Activated naive CD8-positive, alpha-beta T cell treated with anti-CD3 and anti-CD28 coated beads, Interleukin-2, amount 50 U/mL, for 24 hours (primary cell): ENCODE measurements at regions not wholly inside any gene's neighbourhood (a gene's known extent, or its start where the extent isn't known, plus 50 kb on each side); places are given as distances from the start of the nearest gene placed in this dataset.

Experiments
- ATAC-seq: fragments of 150-1000 bp; cut with Tn5 transposase; one replicate; pipeline ENCODE4 v1.10.0; 2021
- DNase-seq: peaks from one replicate; pipeline ENCODE4 v3.0.0; 2021
- H3K27ac Mint-ChIP-seq: one replicate; pipeline ENCODE4 v1.8.0; 2021; ENCODE audit warnings: mild to moderate bottlenecking, mixed read lengths
- H3K27me3 Mint-ChIP-seq: one replicate; pipeline ENCODE4 v1.8.0; 2021; ENCODE audit warnings: mixed read lengths
- H3K36me3 Mint-ChIP-seq: one replicate; pipeline ENCODE4 v1.8.0; 2021; ENCODE audit warnings: low read depth, mixed read lengths
- H3K4me1 Mint-ChIP-seq: one replicate; pipeline ENCODE4 v1.8.0; 2021; ENCODE audit warnings: mixed read lengths
- H3K4me3 Mint-ChIP-seq: one replicate; pipeline ENCODE4 v1.8.0; 2021; ENCODE audit warnings: mild to moderate bottlenecking, moderate library complexity, mixed read lengths
- H3K9me3 Mint-ChIP-seq: one replicate; pipeline ENCODE4 v1.8.0; 2021; ENCODE audit warnings: mixed read lengths

- Mint-ChIP-seq H3K27ac (no peak overlapping the region), H3K4me3 (no peak overlapping the region), H3K27me3 (no peaks in the 10 kb centered on the region), H3K9me3 (peaks cover 5% of the 10 kb centered on the region), H3K4me1 (no peaks in the 10 kb centered on the region), H3K36me3 (no peaks in the 10 kb centered on the region)
- ATAC-seq (no peak), DNase-seq (no peak)
Observed at GRCh38 chr5:23579566-23579965, 72.2 kb downstream of the PRDM9 start.

- Mint-ChIP-seq H3K27me3 (no peaks in the 10 kb centered on the region), H3K4me1 (no peaks in the 10 kb centered on the region), H3K9me3 (no peaks in the 10 kb centered on the region), H3K36me3 (no peaks in the 10 kb centered on the region), H3K27ac (no peak overlapping the region), H3K4me3 (no peak overlapping the region)
- no peak for DNase-seq
- no peak for ATAC-seq
Observed at GRCh38 chr5:23583081-23583480, 75.7 kb downstream of the PRDM9 start.

GRCh38 chr5:23588841-23589326 lies 81.5 kb downstream of the PRDM9 start:
- H3K36me3 Mint-ChIP-seq = no peaks in the 10 kb centered on the region
- no peak overlapping the region for H3K4me3 Mint-ChIP-seq
- DNase-seq (no peak), ATAC-seq (no peak)
- peaks cover 6% of the 10 kb centered on the region for H3K9me3 Mint-ChIP-seq
- H3K27ac Mint-ChIP-seq = no peak overlapping the region
- no peaks in the 10 kb centered on the region for H3K4me1 Mint-ChIP-seq
- H3K27me3 Mint-ChIP-seq = no peaks in the 10 kb centered on the region

- ATAC-seq (no peak), DNase-seq (no peak)
- Mint-ChIP-seq H3K4me3 (no peak overlapping the region), H3K9me3 (peaks cover 6% of the 10 kb centered on the region), H3K27ac (no peak overlapping the region), H3K27me3 (no peaks in the 10 kb centered on the region), H3K4me1 (no peaks in the 10 kb centered on the region), H3K36me3 (no peaks in the 10 kb centered on the region)
Observed at GRCh38 chr5:23591250-23591649, 83.8 kb downstream of the PRDM9 start.

GRCh38 chr5:23606927-23607326 lies 99.5 kb downstream of the PRDM9 start:
- Mint-ChIP-seq H3K27ac (no peak overlapping the region), H3K9me3 (peaks cover 16% of the 10 kb centered on the region), H3K4me3 (no peak overlapping the region), H3K27me3 (no peaks in the 10 kb centered on the region), H3K36me3 (no peaks in the 10 kb centered on the region), H3K4me1 (no peaks in the 10 kb centered on the region)
- DNase-seq = no peak
- no peak for ATAC-seq

- Mint-ChIP-seq H3K36me3 (no peaks in the 10 kb centered on the region), H3K4me3 (no peak overlapping the region), H3K4me1 (no peaks in the 10 kb centered on the region), H3K9me3 (peaks cover 24% of the 10 kb centered on the region), H3K27ac (no peak overlapping the region), H3K27me3 (no peaks in the 10 kb centered on the region)
- ATAC-seq (no peak), DNase-seq (no peak)
Observed at GRCh38 chr5:23612701-23613100, 105.3 kb downstream of the PRDM9 start.

- ATAC-seq (no peak), DNase-seq (no peak)
- Mint-ChIP-seq H3K27ac (no peak overlapping the region), H3K9me3 (peaks cover 29% of the 10 kb centered on the region), H3K36me3 (no peaks in the 10 kb centered on the region), H3K27me3 (no peaks in the 10 kb centered on the region), H3K4me3 (no peak overlapping the region), H3K4me1 (no peaks in the 10 kb centered on the region)
Observed at GRCh38 chr5:23613566-23613965, 106.2 kb downstream of the PRDM9 start.

GRCh38 chr5:23614422-23614821 lies 107.0 kb downstream of the PRDM9 start:
- ATAC-seq = no peak
- H3K4me3 Mint-ChIP-seq = no peak overlapping the region
- H3K36me3 Mint-ChIP-seq = no peaks in the 10 kb centered on the region
- no peaks in the 10 kb centered on the region for H3K4me1 Mint-ChIP-seq
- H3K9me3 Mint-ChIP-seq = peaks cover 25% of the 10 kb centered on the region
- H3K27me3 Mint-ChIP-seq = no peaks in the 10 kb centered on the region
- no peak overlapping the region for H3K27ac Mint-ChIP-seq
- DNase-seq = no peak

- ATAC-seq (no peak), DNase-seq (no peak)
- H3K36me3 Mint-ChIP-seq = no peaks in the 10 kb centered on the region
Observed at GRCh38 chr5:23626961-23627360, 119.6 kb downstream of the PRDM9 start.

GRCh38 chr5:23627976-23628375 lies 120.6 kb downstream of the PRDM9 start:
- no peak for DNase-seq
- Mint-ChIP-seq H3K27me3 (no peaks in the 10 kb centered on the region), H3K4me1 (no peaks in the 10 kb centered on the region), H3K9me3 (peaks cover 10% of the 10 kb centered on the region), H3K4me3 (no peak overlapping the region), H3K27ac (no peak overlapping the region), H3K36me3 (no peaks in the 10 kb centered on the region)
- ATAC-seq = no peak

More at GRCh38 chr5:23626961-23627360, 119.6 kb downstream of the PRDM9 start:
- no peaks in the 10 kb centered on the region for H3K4me1 Mint-ChIP-seq
- no peak overlapping the region for H3K27ac Mint-ChIP-seq
- H3K9me3 Mint-ChIP-seq = peaks cover 10% of the 10 kb centered on the region
- H3K27me3 Mint-ChIP-seq = no peaks in the 10 kb centered on the region
- no peak overlapping the region for H3K4me3 Mint-ChIP-seq

- no peaks in the 10 kb centered on the region for H3K36me3 Mint-ChIP-seq
- no peaks in the 10 kb centered on the region for H3K4me1 Mint-ChIP-seq
- DNase-seq = no peak
Observed at GRCh38 chr5:23629396-23629795, 122.0 kb downstream of the PRDM9 start.

GRCh38 chr5:23631302-23632045 lies 124.1 kb downstream of the PRDM9 start:
- DNase-seq = no peak
- H3K27me3 Mint-ChIP-seq = no peaks in the 10 kb centered on the region
- no peak for ATAC-seq
- H3K36me3 Mint-ChIP-seq = no peaks in the 10 kb centered on the region
- H3K4me3 Mint-ChIP-seq = no peak overlapping the region
- H3K27ac Mint-ChIP-seq = no peak overlapping the region
- H3K9me3 Mint-ChIP-seq = peaks cover 19% of the 10 kb centered on the region
- H3K4me1 Mint-ChIP-seq = no peaks in the 10 kb centered on the region

More at GRCh38 chr5:23629396-23629795, 122.0 kb downstream of the PRDM9 start:
- H3K9me3 Mint-ChIP-seq = peaks cover 10% of the 10 kb centered on the region
- no peak overlapping the region for H3K27ac Mint-ChIP-seq
- H3K4me3 Mint-ChIP-seq = no peak overlapping the region
- H3K27me3 Mint-ChIP-seq = no peaks in the 10 kb centered on the region
- ATAC-seq = no peak

- H3K4me3 Mint-ChIP-seq = no peak overlapping the region
- H3K27ac Mint-ChIP-seq = no peak overlapping the region
- no peak for ATAC-seq
- no peaks in the 10 kb centered on the region for H3K4me1 Mint-ChIP-seq
- no peaks in the 10 kb centered on the region for H3K27me3 Mint-ChIP-seq
- H3K9me3 Mint-ChIP-seq = peaks cover 25% of the 10 kb centered on the region
- no peak for DNase-seq
- no peaks in the 10 kb centered on the region for H3K36me3 Mint-ChIP-seq
Observed at GRCh38 chr5:23635938-23636337, 128.5 kb downstream of the PRDM9 start.

- ATAC-seq = no peak
- Mint-ChIP-seq H3K9me3 (peaks cover 36% of the 10 kb centered on the region), H3K4me3 (no peak overlapping the region)
Observed at GRCh38 chr5:23639326-23639725, 131.9 kb downstream of the PRDM9 start.

GRCh38 chr5:23648656-23649055 lies 141.2 kb downstream of the PRDM9 start:
- Mint-ChIP-seq H3K9me3 (peaks cover 24% of the 10 kb centered on the region), H3K36me3 (no peaks in the 10 kb centered on the region), H3K4me1 (no peaks in the 10 kb centered on the region), H3K27ac (no peak overlapping the region), H3K27me3 (no peaks in the 10 kb centered on the region), H3K4me3 (no peak overlapping the region)
- ATAC-seq = no peak
- DNase-seq = no peak

More at GRCh38 chr5:23639326-23639725, 131.9 kb downstream of the PRDM9 start:
- Mint-ChIP-seq H3K27me3 (no peaks in the 10 kb centered on the region), H3K4me1 (no peaks in the 10 kb centered on the region), H3K36me3 (no peaks in the 10 kb centered on the region), H3K27ac (no peak overlapping the region)
- no peak for DNase-seq
